NT2/D1 (cell line): ENCODE measurements at regions not wholly inside any gene's neighbourhood (a gene's known extent, or its start where the extent isn't known, plus 50 kb on each side); places are given as distances from the start of the nearest gene placed in this dataset.

Experiments used
- YY1 ChIP-seq: IDR thresholded peaks from 2 replicates; pipeline ENCODE4 v1.6.1; 2011; ENCODE audit not compliant: insufficient read length, insufficient read depth
- ZNF274 ChIP-seq: IDR thresholded peaks from 2 replicates; pipeline ENCODE4 v1.6.1; 2011; ENCODE audit warnings: mild to moderate bottlenecking, low read depth, low read length

GRCh38 chr5:39517800-39518199, 93.0 kb upstream of the DAB2 start:
- TF ChIP-seq ZNF274 (no peak), YY1 (no peak)
